Activated CD4-positive, alpha-beta T cell treated with anti-CD3 and anti-CD28 coated beads, Interleukin-2, amount 10 ng/mL, durations not matched to agents 7 days and 5 days (primary cell): ENCODE measurements at regions not wholly inside any gene's neighbourhood (a gene's known extent, or its start where the extent isn't known, plus 50 kb on each side); places are given as distances from the start of the nearest gene placed in this dataset.
A peak's percentile ranks its signal among the peaks of the same experiment; 100 is the strongest.

Experiments
- CTCF ChIA-PET: fragments of 350-600 bp; sonication (Branson Sonifier 250); formaldehyde crosslinking; loops from one replicate; lab custom pipeline; 2021; ENCODE audit warnings: antibody characterized with exemption; lab: Charles Lee
- POLR2A ChIA-PET: fragments of 350-600 bp; sonication (Branson Sonifier 250); formaldehyde crosslinking; loops from one replicate; lab custom pipeline; 2021; ENCODE audit warnings: antibody characterized with exemption; lab: Charles Lee
- DNase-seq: peaks from one replicate; pipeline ENCODE4 v3.0.0-alpha.2; 2020
- H3K27ac Mint-ChIP-seq: one replicate; pipeline ENCODE4 v1.8.0; 2021; ENCODE audit warnings: mild to moderate bottlenecking, moderate library complexity, mixed read lengths
- H3K27me3 Mint-ChIP-seq: one replicate; pipeline ENCODE4 v1.8.0; 2021; ENCODE audit warnings: mixed read lengths
- H3K36me3 Mint-ChIP-seq: one replicate; pipeline ENCODE4 v1.8.0; 2021; ENCODE audit warnings: low read depth, mixed read lengths
- H3K4me1 Mint-ChIP-seq: one replicate; pipeline ENCODE4 v1.8.0; 2021; ENCODE audit warnings: mixed read lengths
- H3K4me3 Mint-ChIP-seq: one replicate; pipeline ENCODE4 v1.8.0; 2021; ENCODE audit warnings: mild to moderate bottlenecking, moderate library complexity, mixed read lengths
- H3K9me3 Mint-ChIP-seq: one replicate; pipeline ENCODE4 v1.8.0; 2021; ENCODE audit warnings: mixed read lengths

DNA sequence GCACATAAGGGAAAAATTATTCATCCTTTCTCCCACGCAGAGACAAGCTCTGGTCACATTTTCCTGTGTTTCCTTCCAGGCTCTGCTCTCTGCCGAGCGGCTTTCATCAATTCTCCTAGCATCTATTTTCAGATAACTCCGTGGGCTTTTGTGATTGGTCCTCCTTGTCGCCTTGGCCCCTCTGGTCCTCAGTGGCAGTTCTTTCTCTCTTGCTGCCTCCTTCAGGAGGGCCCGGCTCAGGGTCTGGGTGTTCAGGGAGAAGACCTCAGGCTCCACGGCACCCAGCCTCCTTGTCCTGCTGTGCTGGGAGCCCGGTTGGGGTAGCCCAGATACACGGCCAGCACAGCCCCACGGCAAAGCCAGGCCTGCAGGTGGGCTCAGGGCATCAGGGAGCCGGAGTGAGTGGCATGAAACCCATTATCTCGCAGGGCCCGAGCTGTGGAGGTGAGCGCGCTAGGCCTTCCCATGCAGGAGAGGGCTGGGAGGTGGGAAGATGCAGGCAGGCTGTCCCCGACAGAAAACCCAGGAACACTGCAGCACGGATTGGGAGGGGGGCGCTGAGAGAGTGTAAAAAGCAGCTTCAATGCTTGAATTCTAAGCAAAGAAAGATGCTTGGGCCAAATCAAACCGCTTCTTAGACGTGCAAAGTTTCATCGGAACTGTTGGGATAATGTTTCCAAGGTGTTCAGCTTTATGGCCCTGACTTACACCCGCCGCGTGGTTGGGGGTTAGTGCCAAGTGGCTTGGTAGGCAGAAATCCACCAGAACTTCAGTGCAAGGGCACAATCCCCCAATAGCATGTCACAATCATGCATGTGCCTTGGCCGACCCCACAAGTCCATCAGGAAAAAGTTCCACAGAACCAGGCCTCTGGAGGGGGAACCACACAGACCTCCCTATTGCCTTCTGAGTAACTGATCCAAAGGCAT is 81.9 kb upstream of the WNT7B start:
- no peaks in the 10 kb centered on the region for H3K27me3 Mint-ChIP-seq

DNA sequence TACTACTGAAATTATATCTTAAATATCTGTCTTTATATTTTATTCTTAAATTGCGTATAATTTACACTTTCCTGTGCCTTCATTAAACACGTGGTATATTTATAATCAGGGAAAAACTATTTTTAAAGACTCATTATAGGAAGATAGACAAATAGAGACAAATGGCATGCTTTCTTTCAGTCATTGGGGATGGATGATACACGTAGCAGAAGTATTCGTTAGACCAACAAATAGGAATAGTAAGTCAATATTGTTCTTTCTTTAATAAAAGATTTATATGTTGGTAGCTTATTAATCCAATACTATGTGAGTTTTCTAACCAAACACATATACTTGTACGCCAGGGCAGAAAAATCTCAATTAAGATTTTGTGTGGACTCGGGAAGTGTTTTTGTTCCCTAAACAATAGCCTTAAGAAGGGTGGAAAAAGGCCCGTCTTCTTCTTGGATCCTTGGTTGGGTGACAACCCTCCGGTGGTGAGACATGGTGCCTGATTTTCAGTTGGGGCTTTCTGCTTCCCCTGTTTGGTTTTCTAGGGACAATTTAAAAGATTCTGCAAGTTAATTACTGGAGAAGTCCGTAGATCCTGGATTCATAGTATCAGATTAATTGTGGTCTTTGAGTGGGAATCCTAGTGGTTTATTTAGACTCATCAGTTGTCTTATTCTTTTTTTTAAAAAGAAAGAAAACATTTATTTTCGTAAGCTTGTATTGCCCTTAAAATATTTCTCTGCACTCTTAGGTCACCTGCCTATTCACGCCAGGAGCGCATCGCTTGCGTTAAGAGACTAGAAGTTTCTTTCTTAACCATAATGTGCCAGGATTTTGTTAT is 83.5 kb upstream of the WNT7B start:
- ChIA-PET POLR2A (no interaction called here), CTCF (interaction anchor here (1.1 kb wide), 1 partner anchor 34 kb away, joined by 4 read pairs; no protein-coding TSS in a partner anchor)
- no peak overlapping the region for H3K27ac Mint-ChIP-seq

More for the DNA sequence above, 81.9 kb upstream of the WNT7B start:
- Mint-ChIP-seq H3K9me3 (no peaks in the 10 kb centered on the region), H3K36me3 (peaks cover 7% of the 10 kb centered on the region), H3K4me1 (peaks cover 51% of the 10 kb centered on the region), H3K27ac (peak overlapping the region; percentile 84), H3K4me3 (peak overlapping the region; percentile 27)
- ChIA-PET POLR2A (no interaction called here), CTCF (interaction anchor here (1.1 kb wide), 1 partner anchor 36 kb away, joined by 4 read pairs; no protein-coding TSS in a partner anchor)
- DNase-seq = no peak

DNA sequence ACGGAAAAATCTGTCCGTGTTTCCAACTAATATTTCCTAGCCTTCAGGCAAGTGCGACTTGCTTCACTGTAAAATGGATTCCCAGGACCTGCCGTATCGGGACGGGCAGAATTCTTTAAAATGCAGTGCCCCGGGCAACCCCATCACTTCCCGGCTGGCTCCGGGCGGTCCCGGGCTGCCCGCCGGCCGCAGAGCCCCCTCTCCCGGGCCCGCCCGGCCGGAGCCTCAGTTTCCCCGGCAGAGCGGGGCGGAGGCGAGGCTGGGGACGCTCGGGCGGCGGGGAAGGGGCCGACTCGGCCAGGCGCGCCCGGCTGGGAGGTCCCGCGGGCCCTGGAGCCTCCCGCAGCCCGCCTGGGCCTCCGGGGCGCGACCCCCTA is 84.2 kb upstream of the WNT7B start:
- no peak for DNase-seq
- H3K27ac Mint-ChIP-seq = no peak overlapping the region
- H3K27me3 Mint-ChIP-seq = no peaks in the 10 kb centered on the region
- CTCF ChIA-PET = interaction anchor here (0.6 kb wide), 1 partner anchor 55 kb away, joined by 3 read pairs; no protein-coding TSS in a partner anchor
- H3K4me1 Mint-ChIP-seq = peaks cover 41% of the 10 kb centered on the region
- H3K36me3 Mint-ChIP-seq = peaks cover 7% of the 10 kb centered on the region
- H3K4me3 Mint-ChIP-seq = no peak overlapping the region
- no peaks in the 10 kb centered on the region for H3K9me3 Mint-ChIP-seq
- POLR2A ChIA-PET = no interaction called here

More for the DNA sequence above, 83.5 kb upstream of the WNT7B start:
- Mint-ChIP-seq H3K4me3 (no peak overlapping the region), H3K36me3 (peaks cover 7% of the 10 kb centered on the region), H3K9me3 (no peaks in the 10 kb centered on the region), H3K27me3 (no peaks in the 10 kb centered on the region), H3K4me1 (peaks cover 44% of the 10 kb centered on the region)
- no peak for DNase-seq

DNA sequence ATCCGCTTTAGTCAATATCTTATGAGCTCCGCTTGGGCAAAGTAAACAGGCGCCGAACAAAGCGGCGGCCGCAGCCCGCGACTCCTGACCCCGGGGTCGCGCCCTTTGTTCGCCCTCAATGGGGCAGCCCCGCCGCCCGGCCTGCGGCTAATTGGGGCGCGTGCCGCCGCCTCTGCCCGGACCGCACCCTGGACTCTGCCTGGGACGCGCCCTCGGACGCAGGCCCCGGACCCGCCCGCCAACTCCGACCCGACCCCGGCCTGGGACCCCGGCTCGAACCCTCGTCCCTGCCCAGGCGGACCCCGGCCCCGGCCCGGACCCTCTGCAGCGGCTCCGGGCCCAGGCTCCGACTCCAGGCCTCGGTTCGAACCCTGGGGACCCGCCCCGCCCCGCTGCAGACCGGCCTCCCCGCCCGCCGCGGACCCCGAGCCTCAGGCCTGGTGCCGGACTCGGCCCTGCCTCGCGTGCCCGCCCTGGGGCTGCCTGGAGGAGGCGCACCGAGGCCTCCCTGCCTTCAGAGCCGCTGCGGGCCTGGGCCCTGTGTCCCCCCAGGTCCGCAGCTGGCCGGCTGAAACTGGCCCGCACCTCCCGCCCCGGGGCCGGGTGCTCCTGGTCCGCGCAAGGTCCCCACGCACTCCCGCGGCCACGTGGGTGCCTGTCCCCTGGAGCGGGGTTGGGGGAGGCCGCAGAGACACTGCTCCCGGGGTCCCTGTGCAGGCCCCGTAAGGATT is 84.7 kb upstream of the WNT7B start:
- DNase-seq = no peak
- ChIA-PET CTCF (interaction anchor here (0.6 kb wide), 1 partner anchor 55 kb away, joined by 3 read pairs; no protein-coding TSS in a partner anchor), POLR2A (no interaction called here)
- H3K27ac Mint-ChIP-seq = no peak overlapping the region
- H3K4me3 Mint-ChIP-seq = no peak overlapping the region
- peaks cover 3% of the 10 kb centered on the region for H3K36me3 Mint-ChIP-seq
- no peaks in the 10 kb centered on the region for H3K27me3 Mint-ChIP-seq
- H3K4me1 Mint-ChIP-seq = peaks cover 38% of the 10 kb centered on the region
- H3K9me3 Mint-ChIP-seq = no peaks in the 10 kb centered on the region

DNA sequence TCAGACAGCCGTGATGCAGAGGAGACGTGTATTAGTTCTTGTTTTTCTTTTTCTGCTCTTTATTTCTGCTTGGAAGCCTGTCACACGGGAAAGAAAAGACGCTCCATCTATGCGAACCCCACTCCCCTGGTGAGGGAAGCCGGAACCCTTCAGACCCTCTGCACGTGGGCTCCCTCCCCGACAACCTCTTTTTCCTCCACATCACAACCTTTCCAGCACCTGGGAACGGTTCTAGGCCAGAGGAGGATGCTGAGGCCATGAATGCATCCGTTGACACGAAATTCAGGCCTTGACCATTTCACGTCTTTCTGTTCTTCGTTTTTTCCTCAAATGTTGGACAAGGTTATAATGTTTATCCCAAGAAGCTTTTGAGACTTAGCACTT is 85.3 kb upstream of the WNT7B start:
- ChIA-PET POLR2A (no interaction called here), CTCF (no interaction called here)
- Mint-ChIP-seq H3K4me3 (no peak overlapping the region), H3K4me1 (peaks cover 39% of the 10 kb centered on the region), H3K27ac (no peak overlapping the region), H3K9me3 (no peaks in the 10 kb centered on the region), H3K27me3 (no peaks in the 10 kb centered on the region), H3K36me3 (peaks cover 3% of the 10 kb centered on the region)
- DNase-seq = no peak

DNA sequence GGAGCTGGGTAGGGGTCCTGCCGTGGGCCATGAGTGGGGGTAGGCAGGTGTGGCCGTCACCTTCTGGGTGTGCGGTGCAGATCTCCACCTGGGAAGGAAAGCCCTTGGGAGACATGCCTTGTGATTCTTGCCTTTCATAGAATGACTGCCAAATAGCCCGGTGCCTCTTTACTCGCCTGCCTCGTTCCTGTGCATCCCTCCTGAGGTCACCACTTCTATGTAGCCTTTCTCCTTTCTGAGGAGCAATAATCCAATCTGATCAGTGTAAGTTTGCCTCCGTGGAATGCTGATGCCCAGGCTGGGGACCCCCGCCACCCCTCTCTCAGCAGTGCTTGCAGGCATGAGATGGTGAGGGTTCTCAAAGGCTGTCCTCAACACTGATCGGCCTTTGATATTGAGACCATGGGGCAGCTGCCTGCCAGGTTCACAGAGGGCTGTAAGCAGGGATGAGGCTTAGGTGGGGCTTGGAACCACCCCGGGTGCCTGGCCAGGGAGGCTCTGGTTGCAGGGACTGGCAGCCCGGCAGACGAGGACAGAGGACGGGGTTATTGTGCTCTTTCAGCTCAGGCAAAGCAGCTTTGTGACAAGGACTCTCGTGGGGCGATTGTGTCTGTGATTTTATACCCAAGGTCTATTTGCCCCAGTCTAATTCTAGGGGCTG is 86.1 kb upstream of the WNT7B start:
- Mint-ChIP-seq H3K4me3 (no peak overlapping the region), H3K27me3 (no peaks in the 10 kb centered on the region), H3K4me1 (peaks cover 38% of the 10 kb centered on the region), H3K27ac (peak overlapping the region; percentile 76), H3K36me3 (peaks cover 3% of the 10 kb centered on the region), H3K9me3 (no peaks in the 10 kb centered on the region)
- DNase-seq = no peak
- ChIA-PET CTCF (interaction anchor here (0.6 kb wide), 2 partner anchors 9 to 15 kb away, joined by 3 read pairs; no protein-coding TSS in a partner anchor), POLR2A (no interaction called here)

DNA sequence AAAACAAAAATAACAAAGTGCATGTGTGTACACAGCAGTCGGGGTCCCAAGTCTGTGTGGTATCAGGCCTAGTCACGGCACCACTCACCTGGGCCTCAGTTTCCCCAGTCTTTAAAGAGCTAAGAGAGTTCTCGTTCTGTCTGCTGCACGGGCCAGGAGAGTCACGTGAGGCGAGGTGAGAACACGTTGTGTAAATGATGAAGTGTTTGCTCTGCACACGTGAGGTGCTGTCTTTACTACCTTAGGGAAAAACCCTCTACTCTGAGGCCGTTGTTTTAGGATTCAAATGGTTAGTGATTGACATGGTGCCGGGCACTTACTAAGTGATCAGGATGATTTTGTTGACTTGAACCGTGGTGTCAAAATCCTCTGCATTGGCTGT is 86.5 kb upstream of the PPARA start:
- Mint-ChIP-seq H3K27me3 (no peaks in the 10 kb centered on the region), H3K9me3 (no peaks in the 10 kb centered on the region), H3K4me3 (no peak overlapping the region), H3K4me1 (peaks cover 36% of the 10 kb centered on the region), H3K36me3 (peaks cover 3% of the 10 kb centered on the region), H3K27ac (no peak overlapping the region)
- ChIA-PET CTCF (no interaction called here), POLR2A (no interaction called here)
- DNase-seq = no peak

DNA sequence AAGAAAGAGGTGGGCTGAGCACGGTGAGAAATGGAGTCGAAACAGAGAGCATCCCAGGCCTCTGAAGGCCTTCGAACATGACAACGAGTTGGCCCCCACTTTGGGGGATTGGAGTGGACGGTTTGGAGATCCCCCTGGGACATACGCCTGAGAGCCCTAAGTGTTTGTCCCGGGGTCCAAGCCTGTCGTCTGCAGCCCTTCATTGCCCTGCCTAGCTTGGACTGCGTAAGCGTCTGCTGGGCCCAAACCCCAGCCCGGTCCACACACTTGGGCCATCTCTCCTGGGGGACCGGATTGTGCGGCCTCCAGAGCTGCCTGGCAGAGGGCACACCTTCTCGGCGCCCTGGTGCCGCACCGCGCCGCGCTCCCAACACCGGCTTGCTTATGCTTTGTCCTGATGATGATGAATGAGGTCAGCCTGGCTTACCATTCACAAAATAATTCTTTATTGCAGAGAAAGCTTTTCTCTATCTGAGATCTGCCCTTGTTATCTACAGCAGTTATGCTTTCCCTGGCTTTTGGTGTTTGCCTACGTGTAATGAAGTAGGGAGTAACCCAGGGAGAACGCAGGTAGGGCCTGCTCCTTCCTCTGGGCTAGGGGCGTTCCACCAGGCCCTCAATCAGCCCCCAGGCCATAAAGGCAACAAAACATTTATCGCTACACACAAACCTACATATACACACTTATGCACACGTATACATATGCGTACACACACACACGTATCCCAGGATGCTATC is 85.9 kb upstream of the PPARA start:
- Mint-ChIP-seq H3K27ac (no peak overlapping the region), H3K4me1 (peaks cover 36% of the 10 kb centered on the region), H3K4me3 (no peak overlapping the region), H3K27me3 (no peaks in the 10 kb centered on the region), H3K9me3 (no peaks in the 10 kb centered on the region), H3K36me3 (peaks cover 3% of the 10 kb centered on the region)
- POLR2A ChIA-PET = no interaction called here
- no peak for DNase-seq
- CTCF ChIA-PET = no interaction called here

DNA sequence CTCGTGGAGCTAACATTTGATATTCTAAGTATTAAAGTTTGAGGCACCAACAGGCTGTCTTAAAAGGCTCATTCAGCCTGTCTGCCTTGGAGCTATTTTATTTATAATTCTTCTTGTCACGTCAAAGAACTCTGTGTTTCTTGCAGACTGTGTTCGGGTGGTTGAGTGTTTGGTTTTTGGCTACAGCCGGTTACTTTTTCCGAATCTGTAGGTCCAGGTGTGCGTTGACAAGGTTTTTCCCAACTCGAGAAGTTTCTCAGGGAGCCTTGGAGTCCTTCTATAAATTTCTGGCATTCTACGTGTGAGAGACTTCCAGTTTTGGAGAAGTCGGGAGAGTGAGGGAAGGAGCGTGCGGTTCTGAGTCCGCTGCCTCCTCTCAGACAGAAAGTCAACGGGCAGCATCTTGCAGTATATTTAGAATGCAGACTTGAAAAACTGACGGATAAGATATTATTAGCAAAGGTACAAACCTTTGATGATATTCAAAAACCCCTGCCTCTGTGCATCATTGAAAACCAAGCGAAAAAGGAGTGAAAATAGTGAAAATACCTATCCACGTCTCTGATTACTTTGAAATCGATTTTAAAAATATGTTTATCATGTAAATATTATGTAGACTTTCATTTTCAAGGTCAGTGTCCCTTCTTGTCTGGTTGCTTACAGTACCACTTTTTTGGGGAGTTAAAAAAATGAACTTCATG is 85.2 kb upstream of the PPARA start:
- Mint-ChIP-seq H3K27ac (no peak overlapping the region), H3K4me1 (peaks cover 39% of the 10 kb centered on the region), H3K36me3 (peaks cover 3% of the 10 kb centered on the region), H3K9me3 (no peaks in the 10 kb centered on the region), H3K27me3 (no peaks in the 10 kb centered on the region), H3K4me3 (no peak overlapping the region)
- DNase-seq = no peak
- CTCF ChIA-PET = interaction anchor here (0.7 kb wide), 1 partner anchor 384 kb away, joined by 3 read pairs; no protein-coding TSS in a partner anchor
- POLR2A ChIA-PET = no interaction called here

DNA sequence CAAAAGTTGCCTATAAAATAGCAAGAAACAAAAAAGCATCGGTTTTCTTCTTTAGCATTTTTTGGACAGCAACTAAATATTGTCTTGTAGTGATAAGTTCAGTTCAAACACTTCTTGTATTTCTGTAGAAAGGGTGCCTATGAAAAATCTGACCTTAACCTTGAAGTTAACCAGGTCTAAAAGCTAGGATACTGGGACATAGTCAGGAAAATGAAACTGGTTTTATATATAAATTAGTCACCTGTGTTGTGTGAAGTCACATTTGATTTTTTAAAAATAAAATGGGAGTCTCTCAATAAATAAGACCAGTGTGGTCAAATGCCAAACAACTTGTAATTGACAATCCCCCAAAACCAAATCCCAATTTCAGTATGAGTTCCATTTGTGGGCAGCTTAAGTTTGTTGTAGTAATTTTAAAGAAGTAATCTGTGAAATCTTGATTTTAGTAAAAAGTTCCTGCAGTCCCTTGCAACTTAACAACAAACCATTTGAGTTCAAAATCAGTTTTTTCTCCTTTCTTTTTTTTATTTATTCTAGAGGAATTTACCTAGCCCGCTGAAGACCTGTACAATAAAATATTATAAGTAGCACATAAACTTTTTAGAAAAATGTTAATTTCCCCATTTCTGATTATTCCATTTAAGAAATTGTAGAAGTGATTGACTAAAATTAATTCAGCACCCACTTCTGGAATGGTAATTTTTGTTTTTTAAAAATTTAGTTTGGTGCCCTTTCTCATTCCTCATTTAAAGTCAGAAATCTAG is 84.5 kb upstream of the PPARA start:
- CTCF ChIA-PET = interaction anchor here (0.7 kb wide), 1 partner anchor 384 kb away, joined by 3 read pairs; no protein-coding TSS in a partner anchor
- Mint-ChIP-seq H3K36me3 (peaks cover 3% of the 10 kb centered on the region), H3K4me1 (peaks cover 39% of the 10 kb centered on the region), H3K9me3 (no peaks in the 10 kb centered on the region), H3K27me3 (no peaks in the 10 kb centered on the region), H3K4me3 (no peak overlapping the region), H3K27ac (no peak overlapping the region)
- POLR2A ChIA-PET = interaction anchor here (0.6 kb wide), 1 partner anchor 15 kb away, joined by 3 read pairs; no protein-coding TSS in a partner anchor
- DNase-seq = no peak
